ENCODE measurements at regions not wholly inside any gene's neighbourhood (a gene's known extent, or its start where the extent isn't known, plus 50 kb on each side); places are given as distances from the start of the nearest gene placed in this dataset.

- no peak for TF ChIP-seq RCOR1 (conservative IDR thresholded peaks at IDR 0.05; ENCODE audit: low read depth, low read length)
- TF ChIP-seq ZSCAN29 (IDR thresholded peaks at IDR 0.05): no peak
These were observed 65.8 kb upstream of the CHST15 start (continued) for GRCh38 chr10:124159153-124159552.

- BruUV-seq (replicated peaks): no TSS peak
- ChIA-PET CTCF (no interaction called here), POLR2A (no interaction called here), SMC1A (ENCODE audit: uncharacterized antibody, unreplicated experiment) (no interaction called here), RAD21 (ENCODE audit: unreplicated experiment) (no interaction called here)
- no peaks in the 10 kb centered on the region; the same call in 1 of the 2 replicates for H4K20me1 ChIP-seq (ENCODE audit: control insufficient read depth, insufficient read depth)
- H3K79me2 ChIP-seq (ENCODE audit: control insufficient read depth, insufficient read depth, low read length): no peaks in the 10 kb centered on the region
- WGBS (ENCODE audit: insufficient coverage, insufficient replicate concordance, low lambda C conversion rate, missing lambda C conversion rate): 14% methylated on average over 7 of the region's 8 CpGs
- intact Hi-C loops (cut with micrococcal nuclease; ENCODE audit: unreplicated experiment): no loop called here
- in situ Hi-C loops (cut with MboI): no loop called here
- ATAC-seq: no peak
- H2AFZ ChIP-seq (ENCODE audit: control insufficient read depth, low read depth, low read length): no peak overlapping the region
- peaks cover 2% of the 10 kb centered on the region; the same call in 1 of the 3 replicates for H3K9me3 ChIP-seq (replicated peaks; ENCODE audit: control insufficient read depth, insufficient read depth, low read length)
- H3K27me3 ChIP-seq (replicated peaks in 1 of 2; ENCODE audit: control insufficient read depth in 2 of 2, insufficient read depth in 2 of 2, low read length in 1 of 2): peaks cover 0 to 2% of the 10 kb centered on the region in 2 experiments; a peak in 1 of 4 replicates
- H3K4me3 ChIP-seq: no peak overlapping the region
- H3K27ac ChIP-seq (ENCODE audit: control insufficient read depth, insufficient read depth): no peak overlapping the region
- no peak overlapping the region for H3K4me2 ChIP-seq (ENCODE audit: control insufficient read depth, insufficient read depth)
- DNase-seq (ENCODE audit: low read depth, low spot score): no peak
- H3K36me3 ChIP-seq (ENCODE audit: control insufficient read depth in 2 of 2, insufficient read depth in 2 of 2, low read length in 1 of 2): no peaks in the 10 kb centered on the region
- no peak overlapping the region for H3K9ac ChIP-seq (ENCODE audit: control insufficient read depth, insufficient read depth, low read length)
- no peak for FAIRE-seq
- no peak for TF ChIP-seq RUNX3 (IDR thresholded peaks at IDR 0.05; ENCODE audit: low read length)
- TF ChIP-seq CHD2 (IDR thresholded peaks at IDR 0.05; ENCODE audit: borderline replicate concordance, low read depth, low read length): no peak
- TF ChIP-seq E4F1 (IDR thresholded peaks at IDR 0.05; ENCODE audit: borderline replicate concordance, partially characterized antibody): no peak
- no peak for TF ChIP-seq LARP7 (IDR thresholded peaks at IDR 0.05)
- H3K4me1 ChIP-seq (ENCODE audit: control insufficient read depth, insufficient read depth, low read length): peaks cover 3% of the 10 kb centered on the region
These were observed 65.2 kb upstream of the CHST15 start for GRCh38 chr10:124158592-124158991.

Data from GM12878 (cell line).